Left renal cortex interstitium (tissue), 4 donors: ENCODE measurements at regions not wholly inside any gene's neighbourhood (a gene's known extent, or its start where the extent isn't known, plus 50 kb on each side); places are given as distances from the start of the nearest gene placed in this dataset.
"Not testable (repeated sequence)": the region's sequence is repeated elsewhere in the genome, so short reads cannot be mapped to it uniquely, and the experiment has no call there.

Source experiments
- DNase-seq, 4 donors: peaks; one replicate each; pipeline ENCODE4 v3.0.0-alpha.2; 2013; ENCODE audit warnings: low read depth in 4 of 4, low spot score in 2 of 4, missing footprints in 1 of 4

DNA sequence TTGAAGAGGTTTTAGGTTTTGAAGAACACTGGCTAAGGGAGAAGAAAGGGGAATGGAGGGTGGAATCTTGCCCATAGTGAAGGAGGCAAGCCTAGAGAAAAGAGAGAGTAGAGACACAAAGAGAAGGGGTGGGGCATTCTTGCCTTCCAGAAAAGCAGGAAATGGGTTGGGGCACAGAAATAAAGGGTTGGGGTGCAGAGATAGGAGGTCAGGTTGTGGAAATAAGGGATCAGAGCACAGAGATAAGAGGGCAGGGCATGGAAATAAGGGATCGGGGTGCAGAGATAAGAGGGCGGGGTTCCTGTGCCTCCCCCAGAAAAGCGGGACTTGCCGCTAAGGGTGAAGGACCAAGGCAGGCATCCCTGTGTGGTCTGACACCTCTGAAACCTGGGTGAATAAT lies 69.9 kb downstream of the ALG1L2 start:
- not testable (repeated sequence) for DNase-seq

DNA sequence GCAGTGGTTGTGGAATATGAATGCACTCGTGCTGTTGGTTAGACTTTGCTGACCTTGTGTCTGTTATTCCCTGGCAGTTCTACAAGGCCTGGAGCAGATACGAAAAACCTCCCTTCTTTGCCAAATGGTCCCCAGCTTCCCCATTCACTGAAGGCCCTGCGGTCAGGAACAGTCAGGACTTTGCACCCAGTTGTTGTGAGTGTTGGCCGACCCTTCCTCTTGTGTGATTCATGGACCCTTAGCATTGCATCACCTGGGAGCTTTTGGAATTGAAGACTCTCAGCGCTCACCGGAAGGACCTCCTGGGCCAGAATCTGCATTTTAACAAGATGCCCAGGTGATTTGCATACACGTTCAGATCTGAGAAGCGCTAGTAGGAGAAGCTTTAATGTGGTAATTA lies 71.6 kb downstream of the ALG1L2 start:
- DNase-seq = not testable (repeated sequence)

DNA sequence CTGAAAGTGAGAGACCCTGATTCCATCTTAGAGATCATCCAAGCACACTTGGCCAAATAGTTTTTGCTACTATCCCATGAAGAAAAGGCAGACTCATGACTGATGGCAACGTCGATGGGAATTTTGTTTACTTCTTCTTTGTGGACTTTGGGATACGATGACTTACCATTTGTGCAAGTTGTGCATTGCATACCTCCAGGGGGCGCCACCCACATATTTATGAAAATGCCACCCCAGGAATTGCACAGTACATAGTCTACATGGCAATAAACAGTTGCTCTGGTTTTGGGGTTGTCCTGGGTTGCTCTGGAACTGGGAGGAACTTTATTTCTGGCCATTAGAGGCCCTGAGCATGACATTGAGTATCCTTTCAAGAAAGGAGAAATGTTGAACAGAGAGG lies 73.8 kb downstream of the ALG1L2 start:
- DNase-seq = not testable (repeated sequence)

DNA sequence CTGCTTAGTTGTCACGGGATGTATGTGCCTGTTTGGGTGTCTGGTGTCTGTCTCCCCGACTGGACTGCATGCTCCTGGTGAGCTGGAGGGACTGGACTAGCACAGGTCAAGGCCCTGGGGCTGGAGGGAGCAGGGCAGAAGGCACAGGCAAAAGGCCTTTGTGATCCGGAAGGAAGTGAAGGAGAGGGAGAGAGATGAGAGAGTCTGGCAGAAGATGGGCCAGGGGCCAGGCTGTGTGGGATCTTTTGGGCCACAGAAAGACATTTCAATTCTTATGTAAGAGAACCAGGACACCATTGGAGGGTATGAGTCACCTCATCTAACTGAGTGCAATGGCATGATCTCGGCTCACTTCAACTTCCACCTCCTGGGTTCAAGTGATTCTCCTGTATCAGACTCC lies 85.2 kb downstream of the ALG1L2 start:
- DNase-seq = not testable (repeated sequence)

DNA sequence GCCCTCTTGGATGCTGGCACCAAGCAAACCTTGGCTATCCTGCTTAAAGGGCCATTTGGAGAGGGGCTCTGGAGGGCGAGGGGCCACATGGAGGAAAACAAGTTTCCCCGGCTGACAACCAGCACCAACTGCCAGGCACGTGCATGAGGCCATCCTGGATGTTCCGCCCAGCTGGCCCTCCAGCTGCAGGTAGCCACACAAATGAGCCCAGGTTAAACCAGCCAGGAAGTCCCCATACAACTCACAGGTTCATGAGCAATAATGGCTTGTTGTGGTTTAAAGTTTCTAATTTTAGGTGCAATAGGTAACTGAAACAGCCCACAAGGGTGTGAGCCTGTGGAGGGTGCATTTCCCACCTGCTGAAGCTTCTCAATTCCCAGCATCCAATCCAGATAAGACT lies 93.6 kb downstream of the ALG1L2 start:
- not testable (repeated sequence) for DNase-seq

DNA sequence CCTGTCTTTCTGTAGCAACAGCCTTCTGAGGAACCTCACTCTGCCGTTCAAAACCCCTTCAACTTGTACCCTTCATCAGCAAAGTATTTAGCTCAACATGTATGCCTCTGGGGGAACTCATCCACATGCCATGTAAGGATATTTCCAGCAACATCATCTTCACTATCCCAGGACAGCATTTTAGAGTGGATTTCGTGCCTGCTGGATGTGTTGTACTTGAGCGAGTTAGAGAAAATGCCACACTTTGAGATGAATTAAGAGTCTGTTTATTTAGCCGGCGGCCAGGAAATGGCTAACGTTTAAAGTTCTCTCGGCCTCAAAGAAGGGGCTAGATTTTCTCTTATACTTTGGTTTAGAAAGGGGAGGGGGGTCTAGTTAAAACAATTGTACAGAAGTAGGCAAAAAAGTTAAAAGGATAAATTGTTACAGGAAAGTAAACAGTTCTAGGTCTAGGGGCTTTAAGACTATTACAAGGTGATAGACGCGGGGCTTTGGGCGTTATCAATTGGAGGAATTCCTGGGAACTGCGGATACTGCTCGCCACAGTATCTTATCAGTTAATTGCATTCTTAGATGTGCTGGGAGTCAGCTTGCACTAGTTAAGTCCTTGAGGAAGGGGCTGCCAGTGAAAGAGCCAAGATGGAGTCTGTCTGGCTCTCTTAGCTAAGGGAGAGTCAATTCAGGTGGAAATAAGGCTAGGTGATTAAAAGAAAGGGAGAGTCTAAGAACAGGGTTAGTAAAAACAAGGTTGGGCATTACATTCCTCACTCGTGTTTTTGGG lies 95.0 kb downstream of the ALG1L2 start:
- not testable (repeated sequence) for DNase-seq

DNA sequence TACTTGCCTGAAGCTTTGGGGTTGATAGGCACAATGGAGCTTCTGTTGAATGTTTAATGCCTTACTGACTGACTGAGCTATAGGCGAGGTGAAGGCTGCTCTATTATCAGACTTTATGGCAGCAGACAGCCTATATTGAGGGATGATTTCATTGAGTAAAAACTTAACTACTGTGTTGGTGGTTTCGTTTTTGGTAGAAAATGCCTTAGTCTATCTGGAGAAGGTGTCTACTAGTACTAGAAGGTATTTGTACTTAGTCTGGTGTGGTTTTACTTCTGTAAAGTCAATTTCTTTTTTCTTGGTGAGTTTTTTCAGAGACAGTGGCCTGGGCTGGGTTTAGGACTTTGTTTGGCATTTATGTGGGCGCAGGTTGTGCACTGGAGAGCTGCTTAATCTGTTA lies 97.2 kb downstream of the ALG1L2 start:
- not testable (repeated sequence) for DNase-seq

DNA sequence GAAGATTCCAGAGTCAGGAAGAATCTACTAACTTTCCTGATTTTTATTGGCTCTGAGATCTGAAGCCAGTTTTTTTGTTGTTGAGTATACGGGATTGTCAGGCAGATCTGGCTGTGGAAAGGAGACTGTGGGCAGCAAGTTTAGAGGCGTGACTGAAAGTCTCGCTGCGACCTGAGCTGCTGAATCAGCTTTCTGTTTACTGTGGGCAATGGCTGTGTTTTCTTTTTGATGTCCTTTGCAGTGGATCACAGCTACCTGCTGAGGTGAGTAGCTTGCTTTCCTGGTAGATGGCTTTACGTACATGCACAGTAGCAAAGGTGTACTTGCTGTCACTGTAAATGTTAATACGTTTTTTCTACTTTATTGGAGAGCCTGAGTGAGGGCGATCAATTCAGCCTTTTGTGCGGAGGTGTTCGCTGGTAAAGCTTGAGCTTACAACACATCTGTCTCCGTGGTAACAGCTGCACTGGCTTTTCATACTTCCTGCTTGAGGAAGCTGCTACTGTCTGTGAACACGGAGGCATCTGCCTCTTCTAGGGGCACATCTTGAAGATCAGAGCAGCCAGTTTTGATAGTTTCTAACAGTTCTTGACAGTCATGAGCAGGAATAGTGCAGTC lies 97.8 kb downstream of the ALG1L2 start:
- DNase-seq = peak in 1 of 4 donors; percentile 7

DNA sequence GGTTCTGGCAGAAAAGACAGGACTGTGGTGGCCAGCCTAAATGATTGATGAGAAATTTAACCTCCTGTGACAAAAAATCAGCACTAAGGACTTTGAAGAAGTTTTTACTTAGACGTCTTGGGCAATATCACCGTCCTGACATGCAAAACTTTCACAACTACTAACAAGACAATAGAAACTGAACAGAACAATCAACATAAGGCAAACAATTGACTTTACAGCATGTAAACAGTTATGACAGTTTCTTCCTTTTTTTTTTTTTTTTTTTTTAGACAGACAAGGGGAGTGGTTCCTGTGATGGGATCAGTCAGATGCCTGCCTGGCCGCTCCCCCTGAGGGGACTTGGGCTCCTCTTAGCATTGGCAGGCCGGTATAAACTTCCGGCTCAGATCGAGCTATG lies 100.8 kb downstream of the ALG1L2 start:
- DNase-seq = not testable (repeated sequence)

DNA sequence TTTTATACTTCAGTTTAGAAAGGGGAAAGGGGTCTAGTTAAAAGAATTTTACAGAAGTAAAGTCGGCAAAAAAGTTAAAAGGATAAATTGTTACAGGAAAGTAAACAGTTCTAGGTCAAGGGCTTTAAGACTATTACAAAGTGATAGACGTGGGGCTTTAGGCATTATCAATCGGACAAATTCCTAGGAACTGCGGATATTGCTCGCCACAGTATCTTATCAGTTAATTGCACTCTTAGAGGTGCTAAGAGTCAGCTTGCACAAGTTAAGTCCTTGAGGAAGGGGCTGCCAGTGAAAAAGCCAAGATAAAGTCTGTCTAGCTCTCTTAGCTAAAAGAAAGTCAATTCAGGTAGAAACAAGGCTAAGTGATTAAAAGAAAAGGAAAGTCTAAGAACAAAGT lies 102.1 kb downstream of the ALG1L2 start:
- not testable (repeated sequence) for DNase-seq

DNA sequence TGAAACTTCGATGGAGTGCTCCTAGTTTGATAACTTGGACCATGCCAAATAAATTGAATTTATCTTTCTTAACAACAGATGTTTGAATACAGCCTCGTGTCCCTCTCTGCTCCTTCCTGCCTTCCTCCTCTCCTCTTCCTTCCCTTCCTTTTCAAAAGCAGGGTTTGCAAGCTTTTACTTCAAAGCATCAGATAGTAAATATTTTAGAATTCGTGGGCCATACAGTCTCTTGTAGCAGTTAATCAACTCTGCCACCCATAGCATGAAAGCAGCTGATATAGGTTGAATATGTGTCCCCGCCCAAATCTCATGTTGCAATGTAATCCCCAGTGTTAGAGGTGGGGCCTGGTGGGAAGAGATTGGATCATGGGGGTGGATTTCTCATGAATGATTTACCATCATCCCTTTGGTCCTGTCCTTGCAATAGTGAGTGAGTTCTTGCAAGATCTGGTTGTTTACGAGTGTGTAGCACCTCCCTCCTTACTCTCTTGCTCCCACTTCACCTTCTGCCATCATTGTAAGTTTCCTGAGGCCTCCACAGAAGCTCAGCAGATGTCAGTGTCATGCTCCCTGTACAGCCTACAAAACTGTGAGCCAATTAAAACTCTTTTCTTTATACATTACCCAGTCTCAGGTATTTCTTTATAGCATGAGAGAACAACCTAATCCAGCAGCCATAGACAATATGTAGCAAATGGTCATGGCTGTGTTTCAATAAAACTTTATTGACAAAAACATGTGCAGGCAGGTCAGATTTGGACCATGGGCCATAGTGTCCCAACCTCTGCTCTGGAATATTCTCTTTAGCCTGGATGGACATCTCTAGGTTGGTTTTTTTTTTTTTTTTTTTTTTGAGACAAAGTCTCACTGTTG lies 102.8 kb downstream of the ALG1L2 start:
- DNase-seq = not testable (repeated sequence)

DNA sequence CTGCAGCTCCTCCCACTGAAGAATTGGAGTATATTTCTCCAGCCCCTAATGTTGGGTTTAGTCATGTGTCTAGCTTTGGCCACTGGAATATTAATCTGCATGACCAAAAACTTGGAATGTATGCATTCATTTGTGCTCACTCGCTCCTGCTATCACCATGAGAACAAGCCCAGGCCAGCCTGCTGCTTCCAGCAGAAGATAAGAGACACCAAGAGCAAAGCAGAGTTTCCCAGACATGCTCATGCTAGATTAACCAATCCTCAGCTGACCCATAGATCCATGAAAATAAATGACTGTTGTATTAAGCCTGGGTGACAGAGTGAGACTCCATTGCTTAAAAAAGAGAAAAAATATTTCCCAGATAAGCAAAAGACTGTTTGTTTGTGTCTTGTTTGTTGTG lies 119.6 kb downstream of the ALG1L2 start:
- DNase-seq = not testable (repeated sequence)

DNA sequence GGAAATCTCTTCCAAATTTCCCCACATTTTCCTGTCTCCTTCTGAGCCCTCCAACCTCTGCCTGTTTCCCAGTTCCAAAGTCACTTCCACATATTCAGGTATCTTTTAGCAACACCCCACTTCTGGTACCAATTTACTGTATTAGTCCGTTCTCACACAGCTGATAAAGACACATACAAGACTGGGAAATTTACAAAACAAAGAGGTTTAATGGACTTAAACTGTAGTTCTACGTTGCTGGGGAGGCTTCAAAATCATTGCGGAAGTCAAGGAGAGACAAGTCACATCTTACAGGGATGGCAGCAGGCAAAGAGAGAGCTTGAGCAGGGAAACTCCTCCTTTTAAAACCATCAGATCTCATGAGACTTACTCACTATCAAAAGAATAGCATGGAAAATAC lies 122.0 kb downstream of the ALG1L2 start:
- DNase-seq = not testable (repeated sequence)

DNA sequence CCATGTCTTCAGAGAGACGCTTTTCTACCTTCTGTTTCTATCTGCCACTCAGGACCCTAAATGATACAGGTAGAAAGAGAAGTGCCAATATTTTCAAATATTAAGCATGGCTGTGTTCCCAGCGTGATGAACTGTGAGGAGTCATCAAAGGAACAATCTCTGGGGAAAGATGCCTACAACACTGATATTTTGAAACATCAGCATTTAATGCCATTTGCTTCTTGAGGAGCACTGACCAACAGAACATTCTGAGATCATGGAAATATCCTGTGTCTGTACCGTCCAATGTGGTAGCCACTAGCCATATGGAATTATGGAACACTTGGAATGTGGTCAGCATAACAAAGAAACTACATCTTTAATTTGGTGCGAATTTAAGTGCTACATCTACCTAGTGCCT lies 117.9 kb upstream of the COL6A5 start:
- no peak for DNase-seq

DNA sequence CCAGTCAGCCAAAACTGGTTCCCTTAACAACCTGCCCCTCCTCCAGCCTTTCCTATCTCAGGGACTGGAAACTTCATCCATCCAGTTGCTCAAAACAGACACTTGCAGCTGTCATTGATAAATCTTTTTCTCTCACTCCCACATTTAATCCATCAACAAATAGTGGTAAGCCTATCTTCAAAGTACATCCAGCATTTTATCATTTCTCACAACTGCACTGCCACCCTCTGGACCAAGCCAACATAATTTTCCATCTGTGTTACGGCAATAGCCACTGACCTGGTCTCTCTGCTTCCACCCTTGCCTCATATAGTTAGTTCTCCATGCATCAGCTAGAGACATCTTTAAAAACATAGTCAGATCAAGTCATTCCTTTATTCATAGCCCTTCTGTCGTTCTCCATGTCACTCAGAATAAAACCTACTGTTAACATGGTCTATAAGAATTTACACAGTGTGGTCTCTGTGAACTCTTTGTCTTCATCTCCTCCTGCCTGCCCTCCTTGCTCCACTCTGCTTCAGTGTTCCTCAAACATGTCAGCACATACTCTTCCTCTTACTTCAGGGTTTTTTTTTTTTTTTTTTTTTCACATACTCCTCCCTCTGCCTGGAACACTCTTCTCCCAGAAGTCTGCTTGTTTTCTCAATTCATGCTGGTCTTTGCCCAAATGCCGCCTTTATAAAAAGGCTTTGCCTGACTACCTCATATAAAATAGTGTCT lies 102.5 kb upstream of the COL6A5 start:
- peak in 1 of 4 donors; percentile 40 for DNase-seq

DNA sequence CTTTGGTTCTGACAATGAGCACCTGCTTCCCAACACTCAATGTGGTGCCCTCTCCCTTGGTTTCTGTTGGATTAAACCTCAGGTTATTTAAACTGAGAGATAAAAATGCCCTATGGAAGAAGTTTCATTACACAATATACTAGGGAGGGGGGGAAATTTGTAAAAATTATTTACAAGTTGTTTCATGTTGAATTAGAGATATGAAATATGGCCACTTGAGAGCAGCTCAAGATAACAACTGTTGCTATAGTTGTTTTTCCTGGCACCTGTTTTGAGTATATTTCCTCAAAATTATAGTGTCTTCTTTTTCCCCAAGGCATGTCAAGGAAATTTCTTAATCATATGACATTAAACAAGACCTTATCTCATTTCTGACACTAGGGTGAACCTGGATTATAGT lies 101.7 kb upstream of the COL6A5 start:
- DNase-seq = no peak

DNA sequence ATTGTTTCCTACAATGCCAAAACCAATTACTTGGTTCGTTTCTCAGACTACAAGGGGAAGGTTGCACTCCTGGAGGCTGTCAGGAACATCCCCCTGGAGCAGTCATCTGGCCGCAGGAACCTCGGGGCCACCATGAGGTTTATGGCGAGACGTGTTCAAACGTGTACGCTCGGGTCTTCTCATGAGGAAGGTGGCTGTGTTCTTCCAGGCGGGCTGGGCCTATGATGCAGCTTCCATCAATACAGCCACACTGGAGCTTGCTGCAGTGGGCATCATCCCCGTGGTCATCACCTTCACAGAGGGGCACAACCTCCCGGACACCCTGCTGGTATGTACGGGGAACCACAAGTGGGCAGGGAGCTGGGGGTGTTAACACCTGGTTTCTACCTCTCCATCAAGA lies 94.5 kb upstream of the COL6A5 start:
- DNase-seq = no peak

DNA sequence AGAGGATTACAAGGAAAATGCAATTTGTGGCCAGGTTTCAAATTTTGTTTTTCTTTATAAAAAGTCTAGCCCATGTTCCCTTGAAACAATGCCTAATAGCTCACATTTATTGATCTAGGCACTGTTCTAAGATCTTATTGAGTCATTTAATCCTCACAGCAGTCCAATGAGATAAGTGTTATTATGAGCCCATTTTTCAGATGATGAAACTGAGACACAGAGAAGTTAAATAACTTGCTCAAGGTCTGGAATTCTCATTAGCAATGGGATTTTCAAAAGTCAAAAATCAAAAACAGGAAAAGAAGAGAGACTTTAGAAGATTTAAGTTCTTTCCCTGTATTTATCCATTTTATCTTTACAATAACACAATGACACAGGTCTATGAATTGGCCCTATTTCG lies 90.0 kb upstream of the COL6A5 start:
- no peak for DNase-seq

DNA sequence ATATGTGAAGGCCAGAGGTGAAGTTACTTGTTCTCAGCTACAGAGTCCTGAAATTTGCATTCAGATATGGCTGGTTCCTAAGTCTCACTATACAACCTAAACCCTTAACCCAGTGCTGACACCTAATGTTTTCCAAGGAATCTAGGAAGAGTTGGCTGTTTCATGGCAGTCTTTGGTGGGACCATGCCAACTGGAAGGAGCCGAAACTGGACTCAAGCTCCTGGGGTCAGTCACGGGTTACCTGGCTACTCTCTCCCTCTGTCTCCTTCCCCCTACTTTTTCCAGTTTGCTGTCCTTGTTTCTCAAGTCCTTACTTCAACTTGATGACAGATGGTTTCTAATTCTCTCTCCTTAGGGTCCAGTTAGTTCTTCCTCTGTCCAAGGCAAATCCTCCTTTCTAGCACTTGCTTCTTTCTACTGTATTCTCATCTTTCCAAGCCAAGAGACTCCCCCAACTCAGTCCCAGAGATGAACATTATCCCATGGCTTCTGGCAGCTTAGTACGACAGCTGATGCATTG lies 88.6 kb upstream of the COL6A5 start:
- no peak for DNase-seq

DNA sequence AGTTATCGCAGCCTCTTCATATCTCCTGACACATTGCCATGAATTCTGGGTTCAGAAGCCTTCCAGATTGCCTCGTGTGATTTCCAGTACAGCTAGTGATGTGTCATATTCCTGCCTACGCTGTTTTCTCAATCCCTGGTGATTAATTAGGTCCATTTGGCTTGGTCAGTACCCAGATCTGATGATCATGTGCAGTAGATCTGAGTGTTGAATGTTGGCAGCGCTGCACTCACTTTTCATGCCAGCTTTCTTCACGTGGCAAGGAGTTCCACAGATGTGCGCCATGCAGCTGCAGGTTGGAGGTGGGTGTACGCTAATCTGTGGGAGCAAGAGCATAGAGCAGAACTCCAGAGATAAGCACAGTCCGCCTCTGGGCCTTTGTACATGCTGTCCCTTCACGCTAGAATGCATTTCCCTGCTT lies 86.9 kb upstream of the COL6A5 start:
- DNase-seq = no peak
